Fibroblast of skin of left biceps (primary cell): ENCODE measurements at regions not wholly inside any gene's neighbourhood (a gene's known extent, or its start where the extent isn't known, plus 50 kb on each side); places are given as distances from the start of the nearest gene placed in this dataset.
A peak's percentile ranks its signal among the peaks of the same experiment; 100 is the strongest.
"Not testable (repeated sequence)": the region's sequence is repeated elsewhere in the genome, so short reads cannot be mapped to it uniquely, and the experiment has no call there.

Experiments
- DNase-seq, 2 experiments: peaks; one replicate each; pipeline ENCODE4 v3.0.0-alpha.2; 2013; ENCODE audit warnings: low read depth in 2 of 2

DNA sequence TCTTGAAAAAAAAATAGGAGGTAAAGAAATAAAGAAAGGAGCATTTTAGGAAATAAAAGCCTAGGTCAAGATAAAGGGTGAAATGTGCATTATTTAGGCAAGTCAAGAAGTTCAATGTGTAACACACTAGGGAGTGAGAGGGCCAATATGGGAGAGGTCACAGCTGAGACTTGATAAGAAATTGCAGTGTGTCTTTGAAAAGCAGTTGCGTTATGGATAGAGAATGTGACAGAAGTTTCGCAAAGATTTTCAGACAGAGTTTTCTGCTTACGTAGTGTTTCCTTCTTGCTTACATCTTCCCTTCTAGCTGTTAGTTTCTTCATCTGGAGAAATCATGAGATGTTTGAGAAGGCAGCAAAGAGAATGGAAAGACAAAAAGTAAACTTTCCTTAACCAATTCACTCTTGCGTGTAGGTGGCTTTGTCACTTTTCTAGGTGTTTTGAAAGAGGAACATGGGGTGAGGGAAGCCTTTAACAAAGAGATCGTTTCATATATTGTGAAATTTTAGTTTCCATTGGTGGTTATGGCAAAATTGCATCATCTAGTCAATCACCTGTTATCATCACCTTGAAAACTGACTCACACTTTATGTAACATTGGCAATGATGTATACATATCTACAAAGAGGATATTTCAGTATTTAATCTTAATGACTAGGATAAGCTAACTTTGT lies 975.5 kb downstream of the OLFM4 start:
- no peak for DNase-seq

DNA sequence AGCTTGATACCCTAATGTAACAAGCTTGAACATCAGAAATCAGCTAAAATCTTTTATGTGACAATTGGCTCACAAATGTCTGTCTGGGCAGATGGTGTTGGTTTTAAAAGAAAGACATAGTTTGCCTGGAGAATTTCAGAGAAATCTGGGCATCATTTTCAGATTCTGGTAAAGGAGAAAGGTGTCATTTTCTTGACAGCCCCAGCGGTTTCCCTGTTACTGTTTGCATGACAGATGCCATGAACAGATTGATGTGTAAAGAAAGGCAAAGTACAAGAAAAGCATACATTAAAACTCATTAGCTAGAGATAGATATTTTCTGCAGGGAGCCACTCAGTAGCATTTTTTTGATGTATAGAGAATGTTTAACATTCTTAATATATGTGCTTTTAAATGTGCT lies 987.9 kb downstream of the OLFM4 start:
- DNase-seq = no peak

DNA sequence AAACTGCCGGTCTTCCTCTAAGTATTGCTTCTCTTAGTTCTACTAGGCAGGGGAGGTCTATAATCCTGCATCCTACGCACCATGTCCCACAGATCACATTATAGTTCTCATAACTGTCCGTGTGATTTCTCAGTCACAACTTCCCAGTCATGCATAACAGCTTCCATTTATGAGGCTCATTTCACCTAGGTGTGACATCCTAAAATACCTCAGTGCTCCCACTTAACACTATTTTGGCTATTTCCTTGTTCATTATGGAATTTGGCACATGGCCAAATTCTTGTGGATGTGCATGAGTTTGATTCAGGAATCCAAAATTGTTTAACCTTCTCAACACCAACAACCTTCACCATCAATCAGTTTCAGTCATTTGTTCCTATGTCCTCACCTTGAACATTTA lies 989.9 kb downstream of the OLFM4 start:
- DNase-seq = no peak

DNA sequence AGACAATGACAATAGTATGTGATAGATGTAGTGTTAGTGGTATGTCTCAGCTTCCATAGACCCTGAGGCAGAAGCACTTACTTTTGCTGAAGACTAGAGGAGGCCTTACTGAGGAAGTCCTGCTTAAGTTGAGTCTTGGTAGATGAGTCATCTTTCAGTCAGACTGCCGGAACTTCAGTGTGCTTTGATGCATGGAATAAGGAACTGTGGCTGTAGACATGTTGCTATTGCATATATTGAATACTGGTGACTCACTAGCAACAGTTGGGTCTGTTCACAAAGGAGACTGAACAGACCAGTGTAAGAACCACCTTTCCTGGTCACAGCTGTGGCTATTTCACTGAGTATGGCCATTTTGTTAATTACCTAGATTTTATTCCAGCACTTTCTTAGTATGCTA lies 1000.6 kb downstream of the OLFM4 start:
- DNase-seq = peak; percentile 26 to 32

DNA sequence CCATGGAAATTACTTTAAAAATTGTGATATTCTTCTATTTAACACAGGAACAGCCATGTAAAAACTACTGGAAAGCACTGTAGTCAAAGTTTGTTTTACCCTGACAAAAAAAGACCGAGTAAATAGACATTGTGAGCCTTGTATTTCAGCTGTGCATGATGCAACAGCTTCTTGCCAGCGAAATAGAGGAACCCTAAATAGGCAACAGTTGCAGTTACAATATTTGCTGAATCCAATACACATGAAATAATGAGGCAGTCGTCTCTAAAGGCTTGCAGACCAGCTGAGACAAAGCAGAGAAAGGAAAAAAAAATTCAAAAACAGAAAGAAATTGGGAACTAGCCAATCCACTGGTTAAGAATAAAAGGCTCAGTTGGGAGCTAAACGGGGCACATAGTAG lies 1001.1 kb downstream of the OLFM4 start:
- DNase-seq = no peak

DNA sequence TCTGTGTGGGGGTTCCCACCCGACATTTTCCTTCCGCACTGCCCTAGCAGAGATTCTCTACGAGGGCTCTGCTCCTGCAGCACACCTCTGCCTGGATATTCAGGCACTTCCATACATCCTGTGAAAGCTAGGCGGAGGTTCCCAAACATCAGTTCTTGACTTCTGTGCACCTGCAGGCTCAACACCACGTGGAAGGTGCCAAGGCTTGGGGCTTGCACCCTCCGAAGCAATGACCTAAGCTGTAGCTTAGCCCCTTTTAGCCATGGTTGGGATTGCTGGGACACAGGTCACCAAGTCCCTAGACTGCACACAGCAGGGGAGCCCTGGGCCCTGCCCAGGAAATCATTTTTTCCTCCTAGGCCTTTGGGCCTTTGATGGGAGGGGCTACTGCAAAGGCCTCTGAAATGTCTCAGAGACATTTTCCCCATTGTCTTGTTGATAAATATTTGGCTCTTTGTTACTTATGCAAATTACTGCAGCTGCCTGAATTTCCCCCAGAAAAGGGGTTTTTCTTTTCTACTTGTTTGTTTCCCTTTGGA lies 1004.8 kb downstream of the OLFM4 start:
- no peak for DNase-seq

DNA sequence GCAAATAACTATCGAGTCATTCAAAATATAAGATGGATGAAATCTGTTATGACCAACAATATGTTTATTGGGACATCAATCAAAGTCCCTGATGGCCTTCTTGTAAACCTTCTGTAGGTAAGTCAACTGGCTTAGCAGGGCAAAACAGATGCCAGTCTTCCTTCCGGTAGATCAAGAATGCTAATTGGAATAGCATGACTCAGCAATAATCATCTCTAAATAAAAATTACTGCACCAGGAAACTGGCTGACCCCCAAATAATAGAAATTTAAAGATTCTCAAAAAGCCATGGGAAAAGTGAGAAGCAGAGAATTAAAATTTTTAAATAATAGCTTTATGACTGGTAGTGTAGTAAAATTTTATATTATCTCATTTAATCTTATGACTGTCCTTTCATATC lies 1005.4 kb downstream of the OLFM4 start:
- no peak for DNase-seq

DNA sequence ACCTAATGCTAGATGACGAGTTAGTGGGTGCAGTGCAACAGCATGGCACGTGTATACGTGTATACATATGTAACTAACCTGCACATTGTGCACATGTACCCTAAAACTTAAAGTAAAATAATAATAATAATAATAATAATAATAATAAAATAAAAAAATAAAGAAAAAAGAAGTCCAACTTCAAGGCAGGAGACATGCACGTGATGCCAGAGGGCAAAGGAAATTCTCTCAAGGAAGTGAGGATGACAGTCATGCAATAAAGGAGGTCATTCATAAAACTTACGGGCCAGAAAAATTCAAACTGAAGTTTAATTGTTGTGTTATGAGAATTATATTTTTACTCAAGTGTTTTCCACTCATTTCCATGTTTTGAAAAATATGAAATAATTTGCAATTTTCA lies 1028.8 kb downstream of the OLFM4 start:
- DNase-seq = not testable (repeated sequence)

DNA sequence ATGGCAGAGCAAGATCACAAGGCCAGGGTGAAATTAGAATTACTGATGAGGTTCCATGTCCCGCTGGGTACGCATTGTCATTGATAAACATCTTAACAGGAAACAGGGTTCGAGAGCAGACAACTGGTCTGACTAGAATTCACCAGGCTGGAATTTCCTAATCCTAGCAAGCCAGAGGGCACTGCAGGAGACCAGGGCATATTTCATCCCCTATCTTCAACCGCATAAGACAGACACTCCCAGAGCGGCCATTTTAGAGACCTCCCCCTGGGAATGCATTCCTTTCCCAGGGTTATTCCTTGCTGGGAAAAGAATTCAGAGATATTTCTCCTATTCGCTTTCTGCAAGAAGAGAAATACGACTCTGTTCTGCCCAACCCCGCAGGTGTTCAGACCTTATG lies 1041.3 kb downstream of the OLFM4 start:
- not testable (repeated sequence) for DNase-seq

DNA sequence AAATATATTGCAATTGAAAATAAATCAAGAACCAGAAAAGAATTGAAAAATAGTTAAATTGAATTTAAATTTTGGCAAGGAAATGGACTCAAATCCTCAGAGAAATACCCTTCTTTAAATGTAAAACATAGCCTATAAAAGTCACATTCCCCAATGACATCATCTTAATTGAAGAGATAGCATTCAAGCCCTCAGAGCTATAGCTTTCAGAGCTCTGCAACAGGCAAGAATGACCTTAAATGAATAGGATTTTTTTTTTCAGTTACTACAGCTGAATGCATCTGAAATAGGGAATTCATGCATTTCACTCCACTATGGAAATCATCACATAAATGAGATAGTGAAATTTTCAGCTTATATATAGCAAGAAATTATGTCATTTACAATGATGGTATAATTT lies 1049.0 kb downstream of the OLFM4 start:
- DNase-seq = no peak

DNA sequence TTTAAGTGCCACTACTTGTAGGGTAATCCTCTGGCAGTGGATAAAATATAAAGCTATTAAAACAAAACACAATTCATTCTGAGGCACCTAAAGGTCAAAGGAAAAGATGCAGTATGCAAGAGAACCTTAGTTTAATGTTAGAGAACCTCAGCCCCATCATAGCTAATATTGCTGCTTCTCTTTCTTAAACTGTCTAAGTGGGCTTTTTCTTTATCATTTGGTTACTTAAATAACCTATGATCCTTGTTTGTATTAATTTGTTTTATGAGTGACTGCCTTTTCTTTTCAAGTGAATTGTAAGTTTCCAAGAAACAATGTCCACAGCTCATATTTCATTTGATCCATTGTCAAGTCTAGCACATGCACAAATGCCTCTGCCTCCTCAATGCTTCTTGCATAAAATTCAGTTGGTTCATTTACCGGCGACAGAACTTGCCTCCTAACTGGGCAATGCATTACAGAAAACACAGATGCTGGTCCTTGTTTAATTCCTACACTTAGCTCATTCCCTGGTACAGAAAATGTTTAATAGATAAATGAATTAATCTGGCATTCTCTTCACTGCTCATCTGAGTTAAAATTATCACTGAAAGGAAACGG lies 1049.8 kb downstream of the OLFM4 start:
- no peak for DNase-seq

DNA sequence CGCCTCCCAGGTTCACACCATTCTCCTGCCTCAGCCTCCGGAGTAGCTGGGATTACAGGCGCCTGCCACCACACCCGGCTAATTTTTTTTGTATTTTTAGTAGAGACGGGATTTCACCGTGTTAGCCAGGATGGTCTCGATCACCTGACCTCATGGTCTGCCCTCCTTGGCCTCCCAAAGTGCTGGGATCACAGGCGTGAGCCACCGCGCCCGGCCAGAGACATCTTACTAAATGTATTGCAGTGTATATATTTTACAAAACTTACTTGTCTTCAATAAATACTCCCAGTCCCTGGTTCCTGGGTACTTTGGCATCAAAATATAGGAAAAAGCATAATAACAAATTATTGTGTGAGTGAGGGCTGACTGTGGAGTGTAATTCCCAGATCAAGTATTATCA lies 1053.7 kb downstream of the OLFM4 start:
- not testable (repeated sequence) for DNase-seq

DNA sequence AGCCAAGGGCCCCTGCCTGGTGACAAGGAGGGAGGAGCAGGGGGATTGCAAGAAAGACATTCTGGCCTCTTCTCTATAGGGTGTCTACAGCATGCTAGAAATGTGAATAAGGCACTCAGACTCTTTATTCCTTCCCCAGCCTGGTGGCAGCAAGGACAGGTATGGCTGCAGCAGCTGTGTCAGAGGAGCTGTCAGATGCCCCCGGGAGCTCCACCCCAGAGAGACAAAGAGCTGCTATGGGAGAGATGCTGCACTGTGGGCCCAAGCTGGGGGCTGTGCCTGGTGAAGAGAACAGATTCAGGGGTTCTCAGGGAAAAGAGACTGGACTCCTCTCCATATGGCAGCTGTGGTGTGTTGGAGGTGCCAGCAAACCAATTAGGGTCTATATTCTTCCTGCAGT lies 1063.3 kb downstream of the OLFM4 start:
- no peak for DNase-seq

DNA sequence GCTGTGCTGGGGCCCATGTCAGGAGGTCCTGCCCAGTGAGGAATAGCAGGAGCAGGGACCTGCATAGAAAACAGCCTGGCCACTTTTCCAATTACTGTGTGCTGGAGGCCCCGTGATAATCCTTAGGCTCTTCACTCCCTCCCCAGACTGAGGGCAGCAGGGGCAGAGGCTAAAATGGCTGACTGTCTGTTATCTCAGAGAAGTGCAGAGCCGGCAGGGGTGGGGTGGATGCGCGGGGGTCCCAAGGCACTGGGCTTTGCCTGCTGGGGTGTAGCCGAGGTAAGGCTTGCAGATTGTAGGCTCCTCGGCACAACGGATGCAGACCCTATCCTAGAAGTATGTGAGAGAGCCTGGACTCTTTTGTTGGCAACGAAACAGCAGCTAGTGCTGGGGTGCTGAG lies 1064.1 kb downstream of the OLFM4 start:
- no peak for DNase-seq

DNA sequence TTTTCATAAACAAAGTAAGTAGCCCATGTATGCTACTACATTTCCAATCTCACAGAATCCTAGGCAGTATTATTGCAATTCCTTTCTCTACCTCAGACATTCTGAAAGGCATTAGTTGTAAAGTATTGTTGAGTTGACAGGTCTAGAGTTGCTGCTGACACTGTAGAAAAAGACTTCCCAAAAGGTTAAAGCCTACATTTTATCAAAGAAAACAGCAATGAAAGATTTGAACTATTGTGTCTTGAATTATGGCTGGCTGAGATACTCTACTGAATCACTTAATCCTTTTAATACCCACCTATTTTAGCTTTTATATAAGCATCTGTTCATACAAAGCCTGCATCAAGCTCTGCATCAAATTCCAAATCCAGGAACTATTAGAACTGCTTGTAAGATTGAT lies 1082.0 kb downstream of the OLFM4 start:
- DNase-seq = no peak

DNA sequence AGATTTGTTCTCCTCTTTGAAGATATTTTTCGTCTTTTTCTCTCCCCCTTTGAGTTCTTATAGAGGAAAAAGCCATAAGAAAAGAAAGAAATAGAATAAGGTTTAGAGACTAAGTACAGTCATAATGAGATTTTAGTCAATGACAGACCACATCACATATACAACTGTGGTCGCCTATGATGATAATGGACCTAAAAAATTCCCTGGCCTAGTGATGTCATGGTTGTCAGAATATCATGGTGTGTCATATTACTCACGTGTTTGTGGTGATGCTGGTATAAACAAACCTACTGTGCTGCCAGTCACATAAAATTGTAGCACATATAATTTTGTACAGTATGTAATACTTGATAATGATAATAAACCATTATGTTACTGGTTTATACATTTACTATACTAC lies 1096.1 kb downstream of the OLFM4 start:
- DNase-seq = no peak

DNA sequence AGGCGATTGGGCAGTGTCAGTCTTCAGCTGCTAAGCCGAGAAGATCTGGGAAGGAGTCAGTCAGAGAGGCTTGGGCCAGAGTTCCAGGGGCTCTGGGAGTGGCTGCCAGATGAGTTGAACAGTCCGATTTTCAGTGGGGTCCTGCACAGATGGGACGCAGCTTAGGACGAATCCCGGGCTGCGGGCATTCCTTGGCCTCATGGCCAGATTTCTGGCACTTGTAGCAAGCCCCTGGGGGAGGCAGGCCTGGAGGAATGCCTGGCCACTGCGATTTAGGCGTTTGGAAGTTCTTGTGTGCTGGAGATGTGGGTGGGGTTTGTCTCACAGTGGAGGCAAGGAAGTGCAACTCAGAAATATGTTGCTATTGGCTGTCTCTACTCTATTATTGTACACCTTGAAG lies 1102.3 kb downstream of the OLFM4 start:
- not testable (repeated sequence) for DNase-seq

DNA sequence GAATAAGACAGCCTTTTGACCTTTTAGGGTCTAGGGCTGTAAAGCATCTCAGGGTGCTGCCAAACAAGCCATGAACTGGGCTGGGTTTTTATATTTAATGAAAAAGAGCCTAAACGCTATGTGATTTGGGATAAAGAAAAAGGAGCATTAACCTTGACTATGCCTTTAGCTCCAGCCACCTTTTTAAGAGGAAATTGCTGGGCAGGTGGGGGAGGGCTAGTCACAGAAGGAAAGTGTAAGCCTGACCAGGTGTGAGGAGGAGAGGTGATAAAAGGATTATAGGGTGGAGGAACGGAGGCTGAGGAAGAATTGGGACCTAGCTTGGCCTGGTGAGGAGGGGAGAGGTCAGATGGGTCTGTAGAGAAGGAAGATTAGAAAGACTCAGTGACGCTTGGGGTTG lies 1102.8 kb downstream of the OLFM4 start:
- DNase-seq = not testable (repeated sequence)

DNA sequence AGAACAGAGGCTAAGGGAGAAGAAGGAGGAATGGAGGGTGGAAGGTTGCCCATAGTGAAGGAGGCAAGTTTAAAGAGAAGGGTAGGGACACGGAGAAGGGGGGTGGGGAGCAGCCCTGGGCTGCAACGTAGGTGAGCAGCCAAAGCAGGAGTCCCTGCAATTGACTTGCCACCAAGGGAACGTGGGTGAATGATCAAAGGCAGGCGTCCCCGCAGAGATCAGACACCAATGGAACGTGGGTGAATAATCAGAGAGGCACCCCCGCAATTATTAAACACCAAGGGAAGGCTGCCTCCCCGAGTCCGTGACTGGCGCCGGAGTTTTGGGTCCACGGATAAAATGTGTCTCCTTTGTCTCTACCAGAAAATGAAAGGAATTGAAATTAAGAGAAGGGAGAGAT lies 1103.5 kb downstream of the OLFM4 start:
- not testable (repeated sequence) for DNase-seq

DNA sequence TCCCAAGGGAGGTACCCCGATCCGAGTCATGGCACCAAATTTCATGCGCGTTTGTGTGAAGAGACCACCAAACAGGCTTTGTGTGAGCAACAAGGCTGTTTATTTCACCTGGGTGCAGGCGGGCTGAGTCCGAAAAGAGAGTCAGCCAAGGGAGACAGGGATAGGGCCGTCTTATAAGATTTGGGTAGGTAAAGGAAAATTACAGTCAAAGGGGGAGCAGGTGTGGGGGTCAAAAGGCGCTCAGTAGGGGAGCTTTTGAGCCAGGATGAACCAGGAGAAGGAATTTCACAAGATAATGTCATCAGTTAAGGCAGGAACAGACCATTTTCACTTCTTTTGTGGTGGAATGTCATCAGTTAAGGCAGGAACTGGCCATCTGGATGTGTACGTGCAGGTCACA lies 1104.1 kb downstream of the OLFM4 start:
- not testable (repeated sequence) for DNase-seq

DNA sequence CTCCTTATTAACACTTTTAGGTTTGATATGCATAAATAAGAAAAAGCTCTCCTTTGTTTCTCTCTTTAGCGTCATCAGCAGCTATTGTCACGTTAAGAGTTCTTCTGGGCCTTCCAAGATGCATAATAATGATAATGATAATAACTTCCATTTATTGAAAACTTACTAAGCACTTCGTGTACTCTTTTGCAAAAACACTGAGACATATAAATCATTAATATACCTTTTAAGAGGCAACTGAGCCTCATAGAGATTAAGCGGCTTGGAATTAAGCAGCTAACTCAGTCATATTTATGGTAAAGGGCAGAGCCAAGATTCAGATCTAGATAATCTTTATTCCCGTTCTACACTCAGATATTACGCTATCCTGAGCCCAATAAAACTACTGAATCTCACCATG lies 1105.1 kb downstream of the OLFM4 start:
- DNase-seq = no peak

DNA sequence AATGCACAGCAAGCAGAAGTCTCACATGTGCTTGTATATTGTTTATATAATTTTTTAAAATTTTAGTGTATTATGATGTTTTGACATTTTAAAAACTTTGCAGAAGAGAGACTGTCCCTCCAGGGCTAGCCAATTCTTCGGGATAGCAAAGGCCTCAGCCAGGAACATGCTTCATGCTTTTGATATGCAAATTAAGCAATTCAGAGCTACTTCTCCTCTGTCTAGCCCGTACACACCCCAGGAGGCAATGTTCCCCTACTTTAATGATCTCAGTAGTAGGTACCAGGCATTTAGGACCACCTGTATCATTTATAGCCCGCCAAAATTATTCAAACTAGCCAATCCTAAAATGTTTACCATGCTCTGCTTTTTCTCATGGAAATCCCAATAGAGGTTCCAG lies 1116.2 kb downstream of the OLFM4 start:
- DNase-seq = no peak

DNA sequence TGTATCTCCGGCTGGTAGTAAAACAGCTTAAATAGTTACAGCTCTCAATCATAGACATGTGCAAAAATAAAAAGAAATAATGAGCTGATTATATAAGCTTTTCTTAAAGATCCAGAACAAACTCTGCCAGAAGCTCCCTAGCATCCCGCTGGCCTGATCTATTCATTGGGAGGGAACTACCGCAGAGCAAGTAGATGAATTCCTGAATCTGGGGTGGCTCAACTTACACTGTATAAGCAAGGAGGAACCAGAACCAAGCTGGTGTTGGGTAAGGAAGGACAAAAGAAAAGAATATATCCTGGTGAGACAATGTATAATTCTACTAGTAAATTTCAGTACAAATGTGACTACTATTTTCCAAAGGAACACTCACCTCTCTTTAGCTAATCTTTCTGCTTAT lies 1122.2 kb downstream of the OLFM4 start:
- DNase-seq = no peak

DNA sequence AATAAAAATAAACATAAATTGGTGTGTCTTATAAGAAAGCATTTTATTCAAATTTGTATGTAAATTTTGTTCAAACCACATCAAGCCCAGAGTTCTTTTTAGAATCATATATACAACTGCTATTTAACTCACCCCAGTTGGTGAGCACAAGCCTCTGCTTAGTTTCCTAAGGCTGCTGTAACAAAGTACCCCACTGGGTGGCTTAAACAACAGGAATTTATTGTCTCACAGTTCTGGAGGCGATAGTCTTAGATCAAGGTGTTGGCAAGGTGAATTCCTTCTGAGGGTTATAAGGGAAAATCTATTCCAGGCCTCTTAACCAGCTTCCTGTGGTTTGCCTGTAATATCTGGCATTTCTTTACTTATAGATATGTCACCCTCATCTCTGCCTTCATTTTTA lies 1133.5 kb downstream of the OLFM4 start:
- DNase-seq = no peak
